HEK293 (cell line): ENCODE measurements at regions not wholly inside any gene's neighbourhood (a gene's known extent, or its start where the extent isn't known, plus 50 kb on each side); places are given as distances from the start of the nearest gene placed in this dataset.

Source experiments
- ZNF623 ChIP-seq: fragments of 450-650 bp; formaldehyde crosslinking; IDR thresholded peaks from 2 replicates; pipeline ENCODE4 v1.5.1; 2016; ENCODE audit warnings: missing biosample characterization, missing genetic modification characterization
- TF ChIP-seq, protein P1 (sequence below): fragments of 450-650 bp; formaldehyde crosslinking; IDR thresholded peaks from 2 replicates; pipeline ENCODE4 v1.5.1; 2016; ENCODE audit warnings: missing biosample characterization, missing genetic modification characterization

DNA sequence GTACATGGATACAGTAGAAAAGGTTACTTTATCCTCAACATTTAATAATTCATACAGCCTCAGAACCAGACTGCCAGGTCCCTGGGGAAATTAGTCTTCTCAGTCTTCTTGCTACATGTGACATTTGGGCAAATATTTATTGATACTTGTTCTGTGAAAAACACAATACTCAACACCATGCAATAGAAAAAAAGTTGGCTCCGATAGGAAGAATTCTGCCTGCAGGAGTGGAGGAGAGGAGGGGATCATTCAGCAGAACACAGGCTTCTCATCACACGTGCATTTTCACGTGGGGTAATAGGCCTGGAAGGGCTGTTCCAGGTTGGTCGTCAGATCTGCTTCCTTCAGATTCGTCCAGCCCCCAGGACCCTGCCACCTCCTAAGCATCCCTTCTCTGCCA, 58.4 kb upstream of the ACKR3 start:
- no peak for TF ChIP-seq ZNF623 (tag by site-specific recombination)
- TF ChIP-seq, protein P1, sequence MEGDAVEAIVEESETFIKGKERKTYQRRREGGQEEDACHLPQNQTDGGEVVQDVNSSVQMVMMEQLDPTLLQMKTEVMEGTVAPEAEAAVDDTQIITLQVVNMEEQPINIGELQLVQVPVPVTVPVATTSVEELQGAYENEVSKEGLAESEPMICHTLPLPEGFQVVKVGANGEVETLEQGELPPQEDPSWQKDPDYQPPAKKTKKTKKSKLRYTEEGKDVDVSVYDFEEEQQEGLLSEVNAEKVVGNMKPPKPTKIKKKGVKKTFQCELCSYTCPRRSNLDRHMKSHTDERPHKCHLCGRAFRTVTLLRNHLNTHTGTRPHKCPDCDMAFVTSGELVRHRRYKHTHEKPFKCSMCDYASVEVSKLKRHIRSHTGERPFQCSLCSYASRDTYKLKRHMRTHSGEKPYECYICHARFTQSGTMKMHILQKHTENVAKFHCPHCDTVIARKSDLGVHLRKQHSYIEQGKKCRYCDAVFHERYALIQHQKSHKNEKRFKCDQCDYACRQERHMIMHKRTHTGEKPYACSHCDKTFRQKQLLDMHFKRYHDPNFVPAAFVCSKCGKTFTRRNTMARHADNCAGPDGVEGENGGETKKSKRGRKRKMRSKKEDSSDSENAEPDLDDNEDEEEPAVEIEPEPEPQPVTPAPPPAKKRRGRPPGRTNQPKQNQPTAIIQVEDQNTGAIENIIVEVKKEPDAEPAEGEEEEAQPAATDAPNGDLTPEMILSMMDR = no peak
